HG03565 (cell line): ENCODE measurements at regions not wholly inside any gene's neighbourhood (a gene's known extent, or its start where the extent isn't known, plus 50 kb on each side); places are given as distances from the start of the nearest gene placed in this dataset.

ENCODE experiments used
- ATAC-seq: cut with Tn5 transposase; IDR thresholded peaks from one replicate; pipeline ENCODE4 v1.9.1; 2021; ENCODE audit warnings: mild to moderate bottlenecking, moderate library complexity; ENCODE audit not compliant: unreplicated experiment

GRCh38 chr13:47632311-47632710 is 368.8 kb downstream of the SUCLA2 start:
- no peak for ATAC-seq

GRCh38 chr13:47628666-47629065 is 372.4 kb downstream of the SUCLA2 start:
- no peak for ATAC-seq

- ATAC-seq = no peak
Observed at GRCh38 chr13:47623862-47624261, 377.2 kb downstream of the SUCLA2 start.

- no peak for ATAC-seq
Observed at GRCh38 chr13:47621931-47622330, 379.1 kb downstream of the SUCLA2 start.

- no peak for ATAC-seq
Observed at GRCh38 chr13:47611664-47612288, 389.3 kb downstream of the SUCLA2 start.

GRCh38 chr13:47610687-47611086 is 390.4 kb downstream of the SUCLA2 start:
- ATAC-seq = no peak

GRCh38 chr13:47603365-47603764 is 397.7 kb downstream of the SUCLA2 start:
- ATAC-seq = no peak

GRCh38 chr13:47598340-47598911 is 402.6 kb downstream of the SUCLA2 start:
- ATAC-seq = no peak

GRCh38 chr13:47594833-47595232 is 406.2 kb downstream of the SUCLA2 start:
- ATAC-seq = no peak

- ATAC-seq = no peak
Observed at GRCh38 chr13:47592256-47592655, 408.8 kb downstream of the SUCLA2 start.

- ATAC-seq = no peak
Observed at GRCh38 chr13:47588676-47589075, 412.4 kb downstream of the SUCLA2 start.

GRCh38 chr13:47572375-47572774 is 428.7 kb downstream of the SUCLA2 start:
- no peak for ATAC-seq

- no peak for ATAC-seq
Observed at GRCh38 chr13:47564041-47564440, 437.0 kb downstream of the SUCLA2 start.

- no peak for ATAC-seq
Observed at GRCh38 chr13:47556703-47557102, 444.4 kb downstream of the SUCLA2 start.

GRCh38 chr13:47555235-47555634 is 445.8 kb downstream of the SUCLA2 start:
- ATAC-seq = no peak

- ATAC-seq = no peak
Observed at GRCh38 chr13:47553329-47553977, 447.6 kb downstream of the SUCLA2 start.

- ATAC-seq = no peak
Observed at GRCh38 chr13:47549219-47549752, 451.8 kb downstream of the SUCLA2 start.

- ATAC-seq = no peak
Observed at GRCh38 chr13:47548294-47548840, 452.7 kb downstream of the SUCLA2 start.

- no peak for ATAC-seq
Observed at GRCh38 chr13:47546391-47547225, 454.5 kb downstream of the SUCLA2 start.

- no peak for ATAC-seq
Observed at GRCh38 chr13:47545201-47546024, 455.7 kb downstream of the SUCLA2 start.
